ENCODE measurements at regions not wholly inside any gene's neighbourhood (a gene's known extent, or its start where the extent isn't known, plus 50 kb on each side); places are given as distances from the start of the nearest gene placed in this dataset.

DNA sequence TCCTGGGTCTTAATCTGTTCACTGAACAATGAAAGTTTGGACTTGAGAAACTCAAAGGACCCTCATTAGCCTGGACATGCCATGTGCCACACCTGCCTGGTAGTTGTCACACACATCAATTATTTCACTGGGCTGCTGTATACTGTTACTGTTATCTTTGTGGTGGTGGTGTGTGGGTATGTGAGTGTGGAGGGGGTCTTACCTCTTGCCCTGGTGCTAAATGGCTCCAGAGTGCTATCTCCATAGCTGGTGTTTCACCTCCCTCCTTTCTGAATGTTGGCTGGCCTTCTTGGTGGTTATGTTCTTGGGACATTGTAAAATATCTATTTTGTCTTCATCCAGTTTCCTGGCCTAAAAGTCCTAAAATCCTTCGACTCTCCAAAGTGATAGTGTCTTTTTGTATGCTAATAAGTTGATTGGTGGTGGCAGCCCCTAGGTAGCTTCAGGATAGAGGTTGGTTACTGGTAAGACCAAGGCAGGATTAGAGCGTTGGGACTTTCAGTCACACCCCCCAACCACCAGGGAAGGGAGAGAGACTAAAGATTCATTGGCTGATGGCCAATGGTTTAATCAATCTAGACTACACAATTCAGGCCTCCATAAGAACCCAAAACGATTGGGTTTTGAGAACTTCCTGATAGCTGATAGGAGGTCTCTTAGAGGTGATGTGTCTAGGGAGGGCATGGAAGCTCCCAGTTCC is 328.1 kb downstream of the MYCN start:
- H3K4me3 ChIP-seq (ENCODE audit: low read depth, low read length) = no peak overlapping the region
- in situ Hi-C loops (cut with HindIII; ENCODE audit: low pct_ligation_motif_present, low sequenced_read_pairs) = no loop called here
- H3K36me3 ChIP-seq (replicated peaks) = no peaks in the 10 kb centered on the region
- TF ChIP-seq, protein P1, sequence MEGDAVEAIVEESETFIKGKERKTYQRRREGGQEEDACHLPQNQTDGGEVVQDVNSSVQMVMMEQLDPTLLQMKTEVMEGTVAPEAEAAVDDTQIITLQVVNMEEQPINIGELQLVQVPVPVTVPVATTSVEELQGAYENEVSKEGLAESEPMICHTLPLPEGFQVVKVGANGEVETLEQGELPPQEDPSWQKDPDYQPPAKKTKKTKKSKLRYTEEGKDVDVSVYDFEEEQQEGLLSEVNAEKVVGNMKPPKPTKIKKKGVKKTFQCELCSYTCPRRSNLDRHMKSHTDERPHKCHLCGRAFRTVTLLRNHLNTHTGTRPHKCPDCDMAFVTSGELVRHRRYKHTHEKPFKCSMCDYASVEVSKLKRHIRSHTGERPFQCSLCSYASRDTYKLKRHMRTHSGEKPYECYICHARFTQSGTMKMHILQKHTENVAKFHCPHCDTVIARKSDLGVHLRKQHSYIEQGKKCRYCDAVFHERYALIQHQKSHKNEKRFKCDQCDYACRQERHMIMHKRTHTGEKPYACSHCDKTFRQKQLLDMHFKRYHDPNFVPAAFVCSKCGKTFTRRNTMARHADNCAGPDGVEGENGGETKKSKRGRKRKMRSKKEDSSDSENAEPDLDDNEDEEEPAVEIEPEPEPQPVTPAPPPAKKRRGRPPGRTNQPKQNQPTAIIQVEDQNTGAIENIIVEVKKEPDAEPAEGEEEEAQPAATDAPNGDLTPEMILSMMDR (IDR thresholded peaks at IDR 0.05; ENCODE audit: low read depth, low read length, missing control alignments) = no peak
- no peak for DNase-seq
- no peaks in the 10 kb centered on the region for H3K27me3 ChIP-seq (replicated peaks)
- no peak overlapping the region for H3K27ac ChIP-seq

DNA sequence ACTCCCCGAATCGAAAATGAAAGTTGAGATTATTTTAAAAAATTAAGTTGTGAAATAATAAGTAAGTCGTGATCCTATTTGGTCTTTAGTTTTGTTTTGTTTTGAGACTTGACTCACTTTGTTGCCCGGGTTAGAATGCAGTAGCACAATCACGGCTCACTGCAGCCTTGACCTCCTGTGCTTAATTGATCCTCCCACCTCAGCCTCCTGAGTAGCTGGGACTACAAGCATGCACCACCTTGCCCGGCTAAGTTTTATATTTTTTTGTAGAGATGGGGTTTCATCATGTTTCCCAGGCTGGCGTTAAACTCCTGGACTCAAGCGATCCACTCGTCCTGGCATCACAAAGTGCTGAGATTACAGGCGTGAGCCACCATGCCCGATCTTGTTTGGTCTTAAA is 326.2 kb downstream of the MYCN start:
- in situ Hi-C loops (cut with HindIII; ENCODE audit: low pct_ligation_motif_present, low sequenced_read_pairs) = no loop called here
- no peak for DNase-seq
- Histone ChIP-seq H3K36me3 (replicated peaks) (no peaks in the 10 kb centered on the region), H3K27me3 (replicated peaks) (no peaks in the 10 kb centered on the region), H3K4me3 (ENCODE audit: low read depth, low read length) (no peak overlapping the region), H3K27ac (no peak overlapping the region)
- TF ChIP-seq, protein P1 (IDR thresholded peaks at IDR 0.05; ENCODE audit: low read depth, low read length, missing control alignments) = no peak

DNA sequence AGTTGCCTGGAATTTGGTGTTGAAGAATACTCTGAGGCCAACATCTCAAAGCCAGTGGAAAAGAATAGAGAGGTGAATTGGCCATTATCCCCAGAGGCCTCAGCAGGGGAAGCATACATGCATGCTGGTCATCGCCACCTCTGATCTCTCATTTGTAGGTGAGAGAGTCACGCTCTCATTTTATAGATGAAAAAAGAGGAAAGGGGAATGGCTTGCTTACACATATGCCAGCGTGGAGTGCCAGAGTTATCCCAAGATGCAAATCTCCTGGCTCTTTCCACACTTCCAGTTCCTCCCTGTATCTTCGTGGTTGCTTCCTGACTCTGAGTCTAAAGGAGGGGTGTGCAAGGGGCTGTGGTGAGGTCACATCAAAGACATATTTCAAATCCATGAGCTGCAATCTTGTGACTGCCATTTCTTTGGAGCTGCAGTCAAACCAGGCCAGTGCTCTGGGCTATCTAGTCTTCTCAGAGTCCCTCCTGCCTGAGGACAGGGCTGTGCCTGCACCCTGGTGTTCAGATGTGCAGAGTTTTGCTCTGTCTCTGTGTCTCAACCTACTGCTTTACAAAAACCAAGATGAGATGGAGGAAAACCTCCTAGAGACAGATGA is 324.7 kb downstream of the MYCN start:
- no peaks in the 10 kb centered on the region for H3K36me3 ChIP-seq (replicated peaks)
- in situ Hi-C loops (cut with HindIII; ENCODE audit: low pct_ligation_motif_present, low sequenced_read_pairs) = no loop called here
- H3K27me3 ChIP-seq (replicated peaks) = no peaks in the 10 kb centered on the region
- H3K4me3 ChIP-seq (ENCODE audit: low read depth, low read length) = no peak overlapping the region
- H3K27ac ChIP-seq = no peak overlapping the region
- TF ChIP-seq, protein P1 (IDR thresholded peaks at IDR 0.05; ENCODE audit: low read depth, low read length, missing control alignments) = no peak
- DNase-seq = no peak

DNA sequence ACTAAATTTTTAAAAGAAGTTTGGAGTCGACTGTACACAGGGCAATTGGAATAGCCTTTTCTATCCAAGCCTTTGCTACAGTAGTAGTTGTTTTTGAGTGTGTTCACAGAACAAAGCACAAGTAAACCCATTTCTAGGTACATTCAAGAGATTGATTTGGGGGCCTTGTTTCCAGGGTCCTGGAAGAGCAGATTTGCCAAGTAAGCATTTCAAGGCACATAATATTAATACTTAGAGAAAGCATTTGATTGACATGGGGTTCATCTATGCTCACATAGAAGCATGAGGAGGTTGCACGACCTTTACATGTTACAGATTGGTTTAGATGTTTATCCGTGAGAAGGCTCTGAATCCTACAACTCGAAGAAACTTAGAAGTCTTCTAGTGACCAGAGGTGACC is 324.1 kb downstream of the MYCN start:
- in situ Hi-C loops (cut with HindIII; ENCODE audit: low pct_ligation_motif_present, low sequenced_read_pairs) = no loop called here
- DNase-seq = no peak
- TF ChIP-seq, protein P1 (IDR thresholded peaks at IDR 0.05; ENCODE audit: low read depth, low read length, missing control alignments) = no peak
- H3K36me3 ChIP-seq (replicated peaks) = no peaks in the 10 kb centered on the region
- no peak overlapping the region for H3K27ac ChIP-seq
- H3K4me3 ChIP-seq (ENCODE audit: low read depth, low read length) = no peak overlapping the region
- no peaks in the 10 kb centered on the region for H3K27me3 ChIP-seq (replicated peaks)

DNA sequence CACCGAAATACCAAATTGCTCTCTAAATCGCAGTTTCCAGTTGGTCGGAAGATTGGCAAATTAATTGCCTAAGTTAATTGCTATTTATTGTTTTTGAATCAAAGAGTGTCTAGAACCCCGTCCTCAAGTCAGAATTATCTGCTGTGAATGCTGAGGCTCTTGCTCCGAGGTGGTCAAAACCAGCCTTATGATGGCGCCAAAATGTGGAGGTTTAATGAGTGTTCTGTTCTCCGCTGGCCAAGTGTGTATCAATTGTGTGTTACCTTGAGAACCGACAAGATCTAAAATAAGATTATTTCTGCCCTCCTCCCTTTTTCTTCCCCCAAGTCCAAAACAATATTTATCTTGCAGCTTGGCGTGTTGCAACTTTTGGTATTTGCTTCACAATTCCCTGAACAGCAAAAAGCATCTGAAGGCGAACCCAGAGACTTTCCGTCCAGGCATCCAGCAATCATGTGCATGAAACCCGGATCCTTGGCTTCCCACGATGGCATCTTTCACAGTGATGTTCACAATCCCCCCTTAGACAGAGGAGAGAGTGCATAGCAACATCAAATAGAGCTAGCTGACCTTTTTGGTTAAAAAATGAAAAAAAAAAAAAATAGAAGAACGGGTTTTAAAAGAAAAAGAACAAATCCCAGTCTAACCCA is 323.0 kb downstream of the MYCN start:
- H3K36me3 ChIP-seq (replicated peaks) = no peaks in the 10 kb centered on the region
- no peak overlapping the region for H3K27ac ChIP-seq
- H3K4me3 ChIP-seq (ENCODE audit: low read depth, low read length) = no peak overlapping the region
- TF ChIP-seq, protein P1 (IDR thresholded peaks at IDR 0.05; ENCODE audit: low read depth, low read length, missing control alignments) = no peak
- in situ Hi-C loops (cut with HindIII; ENCODE audit: low pct_ligation_motif_present, low sequenced_read_pairs) = no loop called here
- DNase-seq = no peak
- H3K27me3 ChIP-seq (replicated peaks) = no peaks in the 10 kb centered on the region

Measured in brain microvascular endothelial cell (primary cell).